ENCODE measurements at regions not wholly inside any gene's neighbourhood (a gene's known extent, or its start where the extent isn't known, plus 50 kb on each side); places are given as distances from the start of the nearest gene placed in this dataset.

DNA sequence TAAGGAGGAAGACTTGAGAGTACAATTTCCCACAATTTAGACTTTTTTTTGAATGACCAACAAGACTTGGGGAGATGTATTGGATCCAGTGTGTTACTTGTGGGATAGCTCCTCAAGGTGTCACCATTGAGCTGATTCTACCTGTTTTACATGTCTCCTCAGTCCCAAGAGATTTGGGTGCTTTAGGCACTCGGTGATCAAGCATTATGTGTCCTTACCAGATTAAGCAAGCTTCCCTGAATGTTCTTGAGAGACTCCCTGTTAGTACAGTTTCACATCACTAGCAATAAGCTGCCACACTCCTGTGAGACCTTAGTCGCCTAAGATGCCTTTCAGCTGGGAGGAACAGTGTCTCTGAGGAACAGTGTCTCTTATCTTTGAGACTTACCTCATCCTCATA is 384.3 kb upstream of the SYT4 start:
- TF ChIP-seq, protein P1, sequence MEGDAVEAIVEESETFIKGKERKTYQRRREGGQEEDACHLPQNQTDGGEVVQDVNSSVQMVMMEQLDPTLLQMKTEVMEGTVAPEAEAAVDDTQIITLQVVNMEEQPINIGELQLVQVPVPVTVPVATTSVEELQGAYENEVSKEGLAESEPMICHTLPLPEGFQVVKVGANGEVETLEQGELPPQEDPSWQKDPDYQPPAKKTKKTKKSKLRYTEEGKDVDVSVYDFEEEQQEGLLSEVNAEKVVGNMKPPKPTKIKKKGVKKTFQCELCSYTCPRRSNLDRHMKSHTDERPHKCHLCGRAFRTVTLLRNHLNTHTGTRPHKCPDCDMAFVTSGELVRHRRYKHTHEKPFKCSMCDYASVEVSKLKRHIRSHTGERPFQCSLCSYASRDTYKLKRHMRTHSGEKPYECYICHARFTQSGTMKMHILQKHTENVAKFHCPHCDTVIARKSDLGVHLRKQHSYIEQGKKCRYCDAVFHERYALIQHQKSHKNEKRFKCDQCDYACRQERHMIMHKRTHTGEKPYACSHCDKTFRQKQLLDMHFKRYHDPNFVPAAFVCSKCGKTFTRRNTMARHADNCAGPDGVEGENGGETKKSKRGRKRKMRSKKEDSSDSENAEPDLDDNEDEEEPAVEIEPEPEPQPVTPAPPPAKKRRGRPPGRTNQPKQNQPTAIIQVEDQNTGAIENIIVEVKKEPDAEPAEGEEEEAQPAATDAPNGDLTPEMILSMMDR (conservative IDR thresholded peaks at IDR 0.05; ENCODE audit: low read depth, low read length): peak; percentile 48
- TF ChIP-seq EZH2 (IDR thresholded peaks at IDR 0.05; ENCODE audit: borderline replicate concordance, low read depth, low read length, poor library complexity, severe bottlenecking): no peak

Data from A673 (cell line).